ENCODE measurements at regions not wholly inside any gene's neighbourhood (a gene's known extent, or its start where the extent isn't known, plus 50 kb on each side); places are given as distances from the start of the nearest gene placed in this dataset.
"Not testable (repeated sequence)": the region's sequence is repeated elsewhere in the genome, so short reads cannot be mapped to it uniquely, and the experiment has no call there.

- TF ChIP-seq, protein P1, sequence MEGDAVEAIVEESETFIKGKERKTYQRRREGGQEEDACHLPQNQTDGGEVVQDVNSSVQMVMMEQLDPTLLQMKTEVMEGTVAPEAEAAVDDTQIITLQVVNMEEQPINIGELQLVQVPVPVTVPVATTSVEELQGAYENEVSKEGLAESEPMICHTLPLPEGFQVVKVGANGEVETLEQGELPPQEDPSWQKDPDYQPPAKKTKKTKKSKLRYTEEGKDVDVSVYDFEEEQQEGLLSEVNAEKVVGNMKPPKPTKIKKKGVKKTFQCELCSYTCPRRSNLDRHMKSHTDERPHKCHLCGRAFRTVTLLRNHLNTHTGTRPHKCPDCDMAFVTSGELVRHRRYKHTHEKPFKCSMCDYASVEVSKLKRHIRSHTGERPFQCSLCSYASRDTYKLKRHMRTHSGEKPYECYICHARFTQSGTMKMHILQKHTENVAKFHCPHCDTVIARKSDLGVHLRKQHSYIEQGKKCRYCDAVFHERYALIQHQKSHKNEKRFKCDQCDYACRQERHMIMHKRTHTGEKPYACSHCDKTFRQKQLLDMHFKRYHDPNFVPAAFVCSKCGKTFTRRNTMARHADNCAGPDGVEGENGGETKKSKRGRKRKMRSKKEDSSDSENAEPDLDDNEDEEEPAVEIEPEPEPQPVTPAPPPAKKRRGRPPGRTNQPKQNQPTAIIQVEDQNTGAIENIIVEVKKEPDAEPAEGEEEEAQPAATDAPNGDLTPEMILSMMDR (conservative IDR thresholded peaks at IDR 0.05; ENCODE audit: low read depth in 2 of 2) = not testable (repeated sequence)
- not testable (repeated sequence) for TF ChIP-seq NANOG (IDR thresholded peaks at IDR 0.05; ENCODE audit: borderline replicate concordance); ZNF331 (CRISPR knock-in tag; IDR thresholded peaks at IDR 0.05; ENCODE audit: low read depth); EZH2 (IDR thresholded peaks at IDR 0.05; ENCODE audit: low read depth, unreplicated experiment); EZH2phosphoT487 (IDR thresholded peaks at IDR 0.05; ENCODE audit: unreplicated experiment); REST (IDR thresholded peaks at IDR 0.05; ENCODE audit: unreplicated experiment); POLR2AphosphoS5 (IDR thresholded peaks at IDR 0.05; ENCODE audit: low read depth); CREB1 (CRISPR knock-in tag; IDR thresholded peaks at IDR 0.05; ENCODE audit: low read depth)
Observed at GRCh38 chr3:82584861-82585260, 823.4 kb upstream of the GBE1 start.
